ENCODE measurements at regions not wholly inside any gene's neighbourhood (a gene's known extent, or its start where the extent isn't known, plus 50 kb on each side); places are given as distances from the start of the nearest gene placed in this dataset.

- DNase-seq (peak in 1 of 5 donors; percentile 22), ATAC-seq (no peak)
- intact Hi-C loops (cut with DNase I): loop anchor here in 7 of 10 donors (2.0 to 10.0 kb wide), 7 partner anchors 63 to 137 kb away; partner anchors contain the start of gene GPC1 (in 6 of the 7)
- H3K27ac ChIP-seq: peak overlapping the region in 10 of 12 donors; percentile 24 to 99 (median 93)
- no peaks in the 10 kb centered on the region for H3K9me3 ChIP-seq
- H3K4me3 ChIP-seq: no peak overlapping the region
- peaks cover 0 to 63% (median 29%) of the 10 kb centered on the region in 12 donors for H3K4me1 ChIP-seq
- H3K27me3 ChIP-seq: no peaks in the 10 kb centered on the region
- TF ChIP-seq POLR2A (IDR thresholded peaks at IDR 0.05) (no peak), CTCF (IDR thresholded peaks at IDR 0.05) (no peak)
- 76 to 84% (median 80%) methylated on average over 15 to 22 of the region's 22 CpGs for WGBS, 4 donors
- no peaks in the 10 kb centered on the region for H3K36me3 ChIP-seq
Observed at GRCh38 chr2:240371129-240372000, 64.1 kb upstream of the GPC1 start.

DNA sequence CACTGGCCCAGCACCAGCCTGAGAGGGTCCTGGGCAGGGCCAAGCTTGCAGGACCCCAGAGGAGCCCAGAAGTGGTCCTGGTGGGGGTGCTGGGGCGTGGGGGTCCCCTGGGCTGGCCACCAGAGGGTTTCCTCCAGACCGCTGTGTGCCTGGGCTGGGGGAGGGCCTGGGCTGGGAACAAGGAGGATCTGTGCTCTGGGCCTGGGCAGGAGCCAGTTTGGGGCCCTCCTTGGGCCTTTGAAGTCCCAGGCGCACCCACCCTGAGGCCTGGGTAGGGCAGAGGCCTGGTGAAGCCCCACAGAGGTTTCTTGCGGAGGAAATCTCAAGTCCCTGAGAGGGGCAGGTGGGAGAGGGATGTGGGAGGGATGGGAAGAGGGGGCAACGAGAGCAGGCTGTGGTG is 63.4 kb upstream of the GPC1 start:
- intact Hi-C loops (cut with DNase I): loop anchor here in 5 of 10 donors (5.0 to 10.0 kb wide), 5 partner anchors 63 to 137 kb away; partner anchors contain the start of gene GPC1 (in 4 of the 5)
- 73 to 80% (median 76%) methylated on average over 4 to 5 of the region's 5 CpGs for WGBS, 4 donors
- DNase-seq (peak in 1 of 5 donors; percentile 18), ATAC-seq (no peak)
- Histone ChIP-seq H3K9me3 (no peaks in the 10 kb centered on the region), H3K36me3 (no peaks in the 10 kb centered on the region), H3K4me3 (no peak overlapping the region), H3K27me3 (no peaks in the 10 kb centered on the region), H3K27ac (peak overlapping the region in 4 of 12 donors; percentile 84 to 99 (median 93)), H3K4me1 (peaks cover 0 to 63% (median 29%) of the 10 kb centered on the region in 12 donors)
- no peak for TF ChIP-seq CTCF (IDR thresholded peaks at IDR 0.05)
- TF ChIP-seq POLR2A (IDR thresholded peaks at IDR 0.05): no peak

DNA sequence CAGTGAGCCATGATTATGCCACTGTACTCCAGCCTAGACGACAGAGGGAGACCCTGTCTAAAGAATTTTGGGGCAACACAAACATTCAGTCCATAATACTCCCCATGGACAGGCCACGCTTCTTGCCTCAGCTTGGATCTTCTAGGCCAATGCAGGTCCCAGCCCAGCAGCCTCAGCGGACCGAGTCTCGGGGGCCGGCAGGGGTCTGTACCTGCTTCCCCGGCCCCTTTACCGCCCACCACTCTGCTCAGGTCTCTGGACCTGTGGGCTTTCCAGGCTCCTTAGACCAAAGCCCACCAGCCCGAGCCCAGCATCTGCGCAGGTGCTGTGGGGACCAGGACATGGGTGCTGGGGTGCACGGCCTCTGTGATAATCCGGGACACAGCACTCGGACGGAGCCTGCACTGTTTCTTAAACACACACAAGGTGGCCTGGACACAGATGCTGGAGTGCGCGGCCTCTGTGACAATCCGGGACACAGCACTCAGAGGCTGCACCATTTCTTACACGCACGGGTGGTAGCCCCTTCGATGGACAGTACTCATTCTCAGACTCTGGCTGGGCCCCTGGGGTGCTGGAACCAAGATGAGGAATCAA is 62.1 kb upstream of the GPC1 start:
- no peak overlapping the region for H3K4me3 ChIP-seq
- no peak for TF ChIP-seq POLR2A (IDR thresholded peaks at IDR 0.05)
- no peak for TF ChIP-seq CTCF (IDR thresholded peaks at IDR 0.05)
- H3K4me1 ChIP-seq: peaks cover 0 to 56% (median 29%) of the 10 kb centered on the region in 12 donors
- peak overlapping the region; percentile 62 to 89 (median 76) for H3K27ac ChIP-seq
- no peaks in the 10 kb centered on the region for H3K27me3 ChIP-seq
- 90 to 95% (median 91%) methylated on average over 11 to 20 of the region's 20 CpGs for WGBS, 4 donors
- intact Hi-C loops (cut with DNase I): loop anchor here in 5 of 10 donors (5.0 to 10.0 kb wide), 5 partner anchors 61 to 139 kb away; partner anchors contain the start of gene GPC1 (in 4 of the 5)
- H3K36me3 ChIP-seq: no peaks in the 10 kb centered on the region
- no peaks in the 10 kb centered on the region for H3K9me3 ChIP-seq
- no peak for ATAC-seq
- peak in 1 of 5 donors; percentile 16 for DNase-seq

Data from heart left ventricle (tissue), 16 donors.